Activated CD4-positive, alpha-beta memory T cell treated with anti-CD3 and anti-CD28 coated beads, Interleukin-2, amount 10 ng/mL, durations not matched to agents 7 days and 5 days (primary cell): ENCODE measurements at regions not wholly inside any gene's neighbourhood (a gene's known extent, or its start where the extent isn't known, plus 50 kb on each side); places are given as distances from the start of the nearest gene placed in this dataset.

Experiments
- CTCF ChIA-PET: fragments of 350-600 bp; sonication (Branson Sonifier 250); formaldehyde crosslinking; loops from one replicate; lab custom pipeline; 2021; ENCODE audit warnings: antibody characterized with exemption, inconsistent platforms; lab: Charles Lee
- POLR2A ChIA-PET: fragments of 350-600 bp; sonication (Branson Sonifier 250); formaldehyde crosslinking; loops from one replicate; lab custom pipeline; 2021; ENCODE audit warnings: antibody characterized with exemption; lab: Charles Lee
- DNase-seq: peaks from one replicate; pipeline ENCODE4 v3.0.0-alpha.2; 2020
- H3K27ac Mint-ChIP-seq: one replicate; pipeline ENCODE4 v1.8.0; 2021; ENCODE audit warnings: mild to moderate bottlenecking, mixed read lengths
- H3K27me3 Mint-ChIP-seq: one replicate; pipeline ENCODE4 v1.8.0; 2021; ENCODE audit warnings: mixed read lengths
- H3K36me3 Mint-ChIP-seq: one replicate; pipeline ENCODE4 v1.8.0; 2021; ENCODE audit warnings: low read depth, mixed read lengths
- H3K4me1 Mint-ChIP-seq: one replicate; pipeline ENCODE4 v1.8.0; 2021; ENCODE audit warnings: mixed read lengths
- H3K4me3 Mint-ChIP-seq: one replicate; pipeline ENCODE4 v1.8.0; 2021; ENCODE audit warnings: mild to moderate bottlenecking, mixed read lengths
- H3K9me3 Mint-ChIP-seq: one replicate; pipeline ENCODE4 v1.8.0; 2021; ENCODE audit warnings: mixed read lengths

DNA sequence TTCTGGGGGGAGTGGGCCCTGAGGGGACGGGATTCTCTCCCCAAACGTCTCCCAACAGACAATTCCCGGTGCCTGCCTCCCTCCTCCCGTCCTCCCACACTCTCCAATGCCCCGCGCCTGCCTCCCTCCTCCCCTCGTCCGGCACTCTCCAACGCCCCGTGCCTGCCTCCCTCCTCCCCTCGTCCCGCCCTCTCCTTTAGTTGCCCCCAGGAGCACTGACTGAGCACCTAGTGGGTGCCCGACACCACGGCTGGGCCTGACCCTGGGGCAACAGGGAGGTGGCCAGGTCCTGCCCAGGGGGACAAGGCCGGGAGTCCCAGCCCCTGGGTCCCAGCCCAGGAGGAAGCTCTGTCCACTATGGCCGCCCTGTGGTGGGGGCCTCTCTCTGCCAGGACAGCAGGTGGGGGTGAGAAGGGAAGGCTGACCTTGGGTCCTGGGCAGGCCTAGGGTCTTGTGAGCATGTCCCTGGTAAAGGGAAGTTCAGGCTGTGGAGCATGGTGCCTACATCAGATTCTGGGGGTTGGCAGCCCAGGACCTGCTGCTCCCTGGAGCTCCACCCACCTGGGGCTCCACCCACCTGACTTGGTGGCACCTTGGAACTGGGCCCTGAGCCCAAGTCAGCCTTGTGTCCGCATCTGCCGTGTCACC lies 942.3 kb downstream of the BRD1 start:
- Mint-ChIP-seq H3K9me3 (no peaks in the 10 kb centered on the region), H3K4me3 (no peak overlapping the region), H3K36me3 (no peaks in the 10 kb centered on the region), H3K27ac (no peak overlapping the region), H3K27me3 (no peaks in the 10 kb centered on the region), H3K4me1 (no peaks in the 10 kb centered on the region)
- ChIA-PET CTCF (no interaction called here), POLR2A (no interaction called here)
- no peak for DNase-seq

- no peaks in the 10 kb centered on the region for H3K9me3 Mint-ChIP-seq
- no peak overlapping the region for H3K27ac Mint-ChIP-seq
- H3K36me3 Mint-ChIP-seq = no peaks in the 10 kb centered on the region
- no peaks in the 10 kb centered on the region for H3K4me1 Mint-ChIP-seq
- DNase-seq = no peak
- CTCF ChIA-PET = no interaction called here
- POLR2A ChIA-PET = no interaction called here
- no peak overlapping the region for H3K4me3 Mint-ChIP-seq
- H3K27me3 Mint-ChIP-seq = no peaks in the 10 kb centered on the region
These were observed 942.9 kb downstream of the BRD1 start for GRCh38 chr22:48884786-48885185.

DNA sequence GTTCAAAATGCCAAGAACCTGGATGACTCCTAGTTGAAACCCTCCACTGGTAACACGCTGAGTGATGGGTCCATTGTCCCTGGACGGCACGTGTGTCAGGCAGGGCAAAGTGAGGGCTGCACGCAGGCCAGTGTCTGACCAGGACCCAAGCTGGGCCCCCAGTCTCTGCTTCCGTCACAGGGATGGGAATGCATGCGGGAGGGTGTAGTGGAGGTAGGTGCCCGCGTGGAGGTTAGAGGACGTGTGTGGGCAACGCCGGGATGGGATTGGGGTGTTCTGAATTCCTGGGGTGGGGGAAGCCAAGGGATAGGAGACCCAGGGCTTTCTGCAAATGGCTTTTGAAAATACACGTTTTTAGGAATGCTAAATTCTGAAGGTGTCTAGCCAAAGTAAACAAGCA lies 943.3 kb downstream of the BRD1 start:
- H3K4me3 Mint-ChIP-seq = no peak overlapping the region
- no peak overlapping the region for H3K27ac Mint-ChIP-seq
- H3K4me1 Mint-ChIP-seq = no peaks in the 10 kb centered on the region
- POLR2A ChIA-PET = no interaction called here
- no peaks in the 10 kb centered on the region for H3K9me3 Mint-ChIP-seq
- CTCF ChIA-PET = no interaction called here
- no peaks in the 10 kb centered on the region for H3K27me3 Mint-ChIP-seq
- no peak for DNase-seq
- no peaks in the 10 kb centered on the region for H3K36me3 Mint-ChIP-seq

DNA sequence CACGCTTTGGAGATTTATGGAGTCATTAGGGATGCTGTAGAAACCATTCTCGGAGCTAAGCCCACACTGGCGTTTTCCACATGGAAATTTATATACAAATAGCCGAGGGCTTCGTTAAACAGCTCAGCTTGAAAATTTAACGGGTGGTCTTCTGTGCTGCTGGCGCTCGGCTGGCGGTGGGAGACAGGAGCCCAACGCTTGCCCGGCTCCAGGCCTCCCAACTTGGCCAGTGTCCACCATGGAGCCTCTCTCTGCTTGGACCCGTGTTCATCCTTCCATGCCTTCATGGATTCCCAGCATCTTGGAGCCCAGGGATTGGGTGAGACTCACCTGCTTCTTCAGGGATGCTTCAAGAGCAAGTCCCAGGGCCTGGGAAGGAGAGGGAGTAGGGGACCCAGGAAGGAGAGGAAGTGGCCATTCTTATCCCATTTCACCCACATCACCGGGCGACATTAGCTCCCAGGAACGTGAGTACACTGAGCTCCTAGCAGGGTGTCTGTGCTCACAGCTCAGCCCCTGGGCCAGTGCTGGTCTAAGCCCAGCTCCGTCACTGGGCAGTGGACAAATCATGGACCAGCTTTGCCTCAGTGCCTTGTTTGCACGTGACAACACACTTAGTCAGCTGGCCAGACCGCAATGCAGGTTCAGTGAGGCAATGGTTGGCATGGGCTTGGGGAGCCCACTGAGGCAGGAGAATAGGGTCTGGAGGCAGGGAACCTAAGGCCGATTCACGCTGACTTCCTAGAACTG lies 944.3 kb downstream of the BRD1 start:
- Mint-ChIP-seq H3K27me3 (no peaks in the 10 kb centered on the region), H3K4me1 (no peaks in the 10 kb centered on the region), H3K27ac (no peak overlapping the region), H3K36me3 (no peaks in the 10 kb centered on the region), H3K4me3 (no peak overlapping the region), H3K9me3 (no peaks in the 10 kb centered on the region)
- ChIA-PET CTCF (no interaction called here), POLR2A (no interaction called here)
- DNase-seq = no peak

GRCh38 chr22:48882636-48883200 lies 945.0 kb downstream of the BRD1 start:
- H3K4me3 Mint-ChIP-seq = no peak overlapping the region
- CTCF ChIA-PET = no interaction called here
- POLR2A ChIA-PET = no interaction called here

GRCh38 chr22:48881326-48881980 lies 946.2 kb downstream of the BRD1 start:
- ChIA-PET CTCF (no interaction called here), POLR2A (no interaction called here)
- Mint-ChIP-seq H3K4me3 (no peak overlapping the region), H3K27me3 (peaks cover 2% of the 10 kb centered on the region), H3K27ac (no peak overlapping the region), H3K36me3 (no peaks in the 10 kb centered on the region), H3K4me1 (no peaks in the 10 kb centered on the region), H3K9me3 (no peaks in the 10 kb centered on the region)
- no peak for DNase-seq

More at GRCh38 chr22:48882636-48883200, 945.0 kb downstream of the BRD1 start:
- Mint-ChIP-seq H3K9me3 (no peaks in the 10 kb centered on the region), H3K27ac (no peak overlapping the region), H3K4me1 (no peaks in the 10 kb centered on the region), H3K36me3 (no peaks in the 10 kb centered on the region), H3K27me3 (no peaks in the 10 kb centered on the region)
- DNase-seq = no peak

DNA sequence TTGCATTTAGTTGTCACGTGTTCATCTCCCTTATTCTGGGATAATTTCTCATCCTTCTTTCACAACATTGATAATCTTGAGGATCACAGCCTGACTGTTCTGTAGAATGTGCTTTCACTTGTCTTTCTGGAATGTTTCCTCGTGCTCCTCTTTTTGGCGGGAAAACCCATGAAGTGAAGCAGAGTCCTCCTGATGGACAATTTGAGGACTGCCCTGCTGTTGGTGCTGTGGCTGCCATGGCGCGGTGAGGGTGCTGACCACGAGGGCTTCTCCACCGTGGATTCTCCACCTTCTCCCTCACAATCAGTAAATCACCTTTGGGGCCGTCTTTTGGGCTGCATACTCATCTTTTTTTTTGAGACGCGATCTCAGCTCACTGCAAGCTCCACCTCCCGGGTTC lies 946.9 kb downstream of the BRD1 start:
- Mint-ChIP-seq H3K27ac (no peak overlapping the region), H3K4me1 (no peaks in the 10 kb centered on the region), H3K27me3 (peaks cover 2% of the 10 kb centered on the region), H3K4me3 (no peak overlapping the region), H3K36me3 (no peaks in the 10 kb centered on the region), H3K9me3 (no peaks in the 10 kb centered on the region)
- ChIA-PET CTCF (no interaction called here), POLR2A (no interaction called here)
- DNase-seq = no peak

GRCh38 chr22:48876951-48877350 lies 950.7 kb downstream of the BRD1 start:
- H3K4me1 Mint-ChIP-seq = no peaks in the 10 kb centered on the region
- H3K9me3 Mint-ChIP-seq = no peaks in the 10 kb centered on the region
- H3K27me3 Mint-ChIP-seq = peaks cover 2% of the 10 kb centered on the region
- H3K4me3 Mint-ChIP-seq = no peak overlapping the region
- no peak overlapping the region for H3K27ac Mint-ChIP-seq
- no peak for DNase-seq
- POLR2A ChIA-PET = no interaction called here
- no peaks in the 10 kb centered on the region for H3K36me3 Mint-ChIP-seq
- CTCF ChIA-PET = no interaction called here

DNA sequence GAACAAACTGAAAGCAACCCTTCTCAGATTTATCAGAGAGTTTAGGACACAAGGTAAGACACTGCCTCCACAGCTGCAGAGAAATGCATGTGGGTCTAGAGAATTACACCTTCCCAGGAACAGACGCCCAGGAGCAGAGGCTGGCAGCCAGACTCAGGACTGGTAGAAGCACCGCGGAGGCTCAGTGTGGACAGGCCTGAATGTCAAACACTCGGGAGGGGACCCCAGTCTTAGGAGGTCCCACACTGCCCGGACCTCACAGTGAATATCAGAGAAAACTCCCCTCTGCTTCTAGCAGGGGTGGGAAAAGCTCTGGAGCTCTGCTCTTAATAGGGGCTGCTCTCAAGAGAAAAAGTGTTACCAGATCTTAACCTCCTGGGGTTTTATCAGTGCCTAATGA lies 952.7 kb downstream of the BRD1 start:
- CTCF ChIA-PET = no interaction called here

DNA sequence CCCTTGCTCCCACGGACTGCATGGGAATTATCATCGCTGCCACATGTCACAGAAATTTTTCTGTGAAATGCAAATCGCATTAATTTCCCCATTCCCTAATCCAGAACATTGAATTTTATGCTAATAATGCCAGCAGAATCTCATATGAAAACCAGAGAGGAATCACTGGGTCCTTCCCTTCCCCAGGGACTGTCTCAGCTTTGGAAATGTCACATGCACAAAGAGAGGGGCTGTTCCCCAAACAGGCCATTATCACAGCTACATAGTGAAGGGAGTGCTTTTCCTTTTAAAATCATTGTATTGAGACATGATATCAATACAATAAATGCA lies 954.5 kb downstream of the BRD1 start:
- H3K27ac Mint-ChIP-seq = no peak overlapping the region
- CTCF ChIA-PET = no interaction called here
- H3K36me3 Mint-ChIP-seq = no peaks in the 10 kb centered on the region
- H3K4me3 Mint-ChIP-seq = no peak overlapping the region
- POLR2A ChIA-PET = no interaction called here
- no peaks in the 10 kb centered on the region for H3K4me1 Mint-ChIP-seq
- H3K27me3 Mint-ChIP-seq = peaks cover 2% of the 10 kb centered on the region
- peaks cover 4% of the 10 kb centered on the region for H3K9me3 Mint-ChIP-seq
- no peak for DNase-seq

More for the DNA sequence above, 952.7 kb downstream of the BRD1 start:
- no peak overlapping the region for H3K27ac Mint-ChIP-seq
- H3K27me3 Mint-ChIP-seq = peaks cover 2% of the 10 kb centered on the region
- H3K4me1 Mint-ChIP-seq = no peaks in the 10 kb centered on the region
- peaks cover 4% of the 10 kb centered on the region for H3K9me3 Mint-ChIP-seq
- no peak overlapping the region for H3K4me3 Mint-ChIP-seq
- no peak for DNase-seq
- H3K36me3 Mint-ChIP-seq = no peaks in the 10 kb centered on the region
- POLR2A ChIA-PET = no interaction called here

DNA sequence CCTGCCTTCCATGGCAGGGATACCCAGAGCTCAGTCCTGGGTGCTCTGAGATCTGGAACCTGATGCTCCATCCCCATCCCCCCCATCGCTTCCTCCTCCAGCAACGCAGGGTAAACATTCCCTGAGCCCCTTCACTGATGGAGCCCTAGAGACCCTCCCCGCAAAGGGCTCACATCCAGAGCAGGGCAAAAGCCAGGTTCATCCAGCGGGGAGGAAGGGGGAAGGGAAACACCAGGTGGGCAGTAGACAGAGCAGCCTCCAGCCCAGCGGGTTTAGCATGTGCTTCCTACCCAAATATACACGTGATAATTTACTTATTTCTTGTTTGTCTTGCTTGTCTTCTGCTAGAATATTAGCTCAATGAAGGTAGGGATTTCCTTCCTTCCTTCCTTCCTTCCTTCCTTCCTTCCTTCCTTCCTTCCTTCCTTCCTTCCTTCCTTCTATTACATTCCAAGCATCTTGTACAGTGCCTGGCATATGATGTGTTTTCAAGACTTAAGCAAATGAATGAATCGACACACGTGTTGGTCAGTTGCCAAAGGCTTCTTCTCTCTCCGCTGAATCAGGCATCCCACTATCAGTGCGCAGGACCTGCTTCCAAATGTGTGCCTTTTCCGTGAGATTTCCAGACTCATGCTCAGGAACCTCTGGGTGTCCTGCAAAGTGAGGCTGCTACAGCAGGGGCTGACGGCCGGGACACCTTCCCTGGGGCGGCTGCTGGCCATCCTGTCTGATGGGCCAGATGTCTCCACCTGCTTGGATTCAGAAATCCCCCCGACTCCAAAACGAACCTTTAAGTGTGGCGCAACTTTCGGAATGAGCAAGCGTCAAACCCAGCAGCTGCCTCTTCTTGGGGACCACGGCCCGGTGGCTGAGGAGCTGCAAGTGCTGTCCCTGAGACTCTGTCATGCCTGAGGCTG lies 955.1 kb downstream of the BRD1 start:
- Mint-ChIP-seq H3K27ac (no peak overlapping the region), H3K9me3 (peaks cover 4% of the 10 kb centered on the region), H3K4me1 (no peaks in the 10 kb centered on the region), H3K27me3 (peaks cover 2% of the 10 kb centered on the region), H3K4me3 (no peak overlapping the region), H3K36me3 (no peaks in the 10 kb centered on the region)
- CTCF ChIA-PET = no interaction called here
- POLR2A ChIA-PET = no interaction called here
- no peak for DNase-seq

GRCh38 chr22:48871176-48871840 lies 956.4 kb downstream of the BRD1 start:
- H3K9me3 Mint-ChIP-seq = peaks cover 4% of the 10 kb centered on the region
- H3K27me3 Mint-ChIP-seq = no peaks in the 10 kb centered on the region
- H3K36me3 Mint-ChIP-seq = no peaks in the 10 kb centered on the region
- no peaks in the 10 kb centered on the region for H3K4me1 Mint-ChIP-seq
- CTCF ChIA-PET = no interaction called here
- H3K27ac Mint-ChIP-seq = no peak overlapping the region
- DNase-seq = no peak
- POLR2A ChIA-PET = no interaction called here
- no peak overlapping the region for H3K4me3 Mint-ChIP-seq
